Lower leg skin (tissue), 4 donors: ENCODE measurements at regions not wholly inside any gene's neighbourhood (a gene's known extent, or its start where the extent isn't known, plus 50 kb on each side); places are given as distances from the start of the nearest gene placed in this dataset.

Experiments used
- DNase-seq, 2 donors: peaks; one replicate each; pipeline ENCODE4 v3.0.0-alpha.2; 2019; ENCODE audit warnings: low spot score in 2 of 2
- H3K4me3 ChIP-seq: fragments of 200-600 bp; sonication (generic); 2 replicates; pipeline ENCODE4 v1.5.1; 2017; ENCODE audit warnings: mild to moderate bottlenecking, low read depth; ENCODE audit not compliant: poor library complexity, severe bottlenecking
- POLR2A ChIP-seq, 2 donors: fragments of 450-650 bp; IDR thresholded peaks; one replicate each; pipeline ENCODE4 v1.6.1; 2016 to 2017; ENCODE audit warnings: antibody characterized with exemption in 2 of 2, mild to moderate bottlenecking in 1 of 2, moderate library complexity in 1 of 2
- WGBS, 2 donors: methylation state at CpG; one replicate each; pipeline ENCODE4 v1.1.5; 2018; 5-methylcytosine and 5-hydroxymethylcytosine counted together
- intact Hi-C: fragments of 100-400 bp; cut with DNase I; formaldehyde crosslinking; loops from one replicate; pipeline ENCODE4 v1.15.0; 2023; ENCODE audit warnings: low total_unique reads
- TF ChIP-seq, protein P1 (sequence below), 3 donors: fragments of 450-650 bp; IDR thresholded peaks; one replicate each; pipeline ENCODE4 v1.5.1; 2016; ENCODE audit warnings: antibody characterized with exemption in 3 of 3, mild to moderate bottlenecking in 3 of 3, moderate library complexity in 2 of 3

GRCh38 chr1:99447721-99448120, 183.4 kb downstream of the PLPPR4 start:
- no peak overlapping the region for H3K4me3 ChIP-seq
- TF ChIP-seq, protein P1, sequence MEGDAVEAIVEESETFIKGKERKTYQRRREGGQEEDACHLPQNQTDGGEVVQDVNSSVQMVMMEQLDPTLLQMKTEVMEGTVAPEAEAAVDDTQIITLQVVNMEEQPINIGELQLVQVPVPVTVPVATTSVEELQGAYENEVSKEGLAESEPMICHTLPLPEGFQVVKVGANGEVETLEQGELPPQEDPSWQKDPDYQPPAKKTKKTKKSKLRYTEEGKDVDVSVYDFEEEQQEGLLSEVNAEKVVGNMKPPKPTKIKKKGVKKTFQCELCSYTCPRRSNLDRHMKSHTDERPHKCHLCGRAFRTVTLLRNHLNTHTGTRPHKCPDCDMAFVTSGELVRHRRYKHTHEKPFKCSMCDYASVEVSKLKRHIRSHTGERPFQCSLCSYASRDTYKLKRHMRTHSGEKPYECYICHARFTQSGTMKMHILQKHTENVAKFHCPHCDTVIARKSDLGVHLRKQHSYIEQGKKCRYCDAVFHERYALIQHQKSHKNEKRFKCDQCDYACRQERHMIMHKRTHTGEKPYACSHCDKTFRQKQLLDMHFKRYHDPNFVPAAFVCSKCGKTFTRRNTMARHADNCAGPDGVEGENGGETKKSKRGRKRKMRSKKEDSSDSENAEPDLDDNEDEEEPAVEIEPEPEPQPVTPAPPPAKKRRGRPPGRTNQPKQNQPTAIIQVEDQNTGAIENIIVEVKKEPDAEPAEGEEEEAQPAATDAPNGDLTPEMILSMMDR (IDR thresholded peaks at IDR 0.05) = no peak
- TF ChIP-seq POLR2A (IDR thresholded peaks at IDR 0.05) = no peak
- DNase-seq = no peak
- intact Hi-C loops = no loop called here

DNA sequence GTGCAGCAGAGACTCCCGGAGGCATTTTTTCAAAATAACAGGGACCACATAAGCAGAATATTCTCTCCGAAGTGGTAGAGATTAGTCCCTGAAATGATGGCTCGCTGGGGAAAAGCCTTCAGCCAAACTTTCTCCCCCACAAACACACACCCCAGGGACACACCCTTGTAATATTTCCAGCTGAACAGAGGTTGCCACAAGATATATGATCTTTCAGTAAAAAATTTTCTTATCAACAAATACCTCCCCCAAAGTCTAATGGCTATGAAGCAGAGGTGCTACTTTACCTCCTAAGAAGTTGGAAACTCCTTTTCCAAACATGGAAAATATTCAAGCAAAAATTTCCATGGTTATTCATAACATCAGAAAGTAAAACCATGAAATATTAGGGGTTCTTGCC, 190.2 kb upstream of the PALMD start:
- H3K4me3 ChIP-seq = no peak overlapping the region
- TF ChIP-seq, protein P1 (IDR thresholded peaks at IDR 0.05) = no peak
- TF ChIP-seq POLR2A (IDR thresholded peaks at IDR 0.05) = no peak
- intact Hi-C loops = no loop called here
- 58 to 65% methylated on average over 3 of the region's 3 CpGs for WGBS, 2 donors
- DNase-seq = no peak

DNA sequence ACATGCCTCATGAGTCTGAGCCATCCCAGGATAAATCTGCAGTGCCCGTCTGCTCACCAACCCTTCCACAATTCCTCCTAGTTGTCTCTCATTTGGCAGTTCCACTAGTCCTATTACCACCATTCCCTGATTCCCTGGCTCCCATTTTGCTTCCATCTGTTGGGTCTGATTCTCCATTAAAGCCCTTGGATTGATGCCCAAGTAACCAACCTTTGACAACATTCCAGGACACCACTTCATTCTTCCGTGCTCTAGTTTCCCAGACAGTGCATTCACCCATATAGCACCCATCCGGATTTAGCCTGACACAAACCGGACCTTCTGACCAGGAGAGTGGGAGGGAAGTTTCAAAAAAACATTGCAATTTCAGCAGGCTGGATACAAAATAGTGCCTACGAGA, 189.4 kb upstream of the PALMD start:
- 65 to 77% methylated on average over 5 of the region's 5 CpGs for WGBS, 2 donors
- intact Hi-C loops = no loop called here
- no peak overlapping the region for H3K4me3 ChIP-seq
- DNase-seq = no peak
- TF ChIP-seq, protein P1 (IDR thresholded peaks at IDR 0.05) = no peak
- TF ChIP-seq POLR2A (IDR thresholded peaks at IDR 0.05) = no peak

GRCh38 chr1:99457381-99458165, 188.3 kb upstream of the PALMD start:
- intact Hi-C loops = no loop called here
- no peak for TF ChIP-seq POLR2A (IDR thresholded peaks at IDR 0.05)
- TF ChIP-seq, protein P1 (IDR thresholded peaks at IDR 0.05) = no peak
- no peak overlapping the region for H3K4me3 ChIP-seq
- no peak for DNase-seq
- WGBS, 2 donors = 44 to 49% methylated on average over 4 of the region's 4 CpGs

GRCh38 chr1:99461499-99461898, 184.4 kb upstream of the PALMD start:
- intact Hi-C loops = no loop called here
- no peak for DNase-seq
- no peak for TF ChIP-seq POLR2A (IDR thresholded peaks at IDR 0.05)
- TF ChIP-seq, protein P1 (IDR thresholded peaks at IDR 0.05) = no peak
- H3K4me3 ChIP-seq = no peak overlapping the region
- 92 to 94% methylated on average over 2 of the region's 2 CpGs for whole genome bisulfite sequencing, 2 donors

GRCh38 chr1:99464738-99465137, 181.2 kb upstream of the PALMD start:
- H3K4me3 ChIP-seq = no peak overlapping the region
- TF ChIP-seq, protein P1 (IDR thresholded peaks at IDR 0.05) = no peak
- DNase-seq = no peak
- intact Hi-C loops = no loop called here
- 100% methylated on average over 1 of the region's 1 CpG for WGBS, 2 donors
